Jurkat, Clone E6-1 (cell line): ENCODE measurements at regions not wholly inside any gene's neighbourhood (a gene's known extent, or its start where the extent isn't known, plus 50 kb on each side); places are given as distances from the start of the nearest gene placed in this dataset.

Experiments
- DNase-seq: peaks from one replicate; pipeline ENCODE4 v3.0.0-alpha.2; 2011; ENCODE audit warnings: low read depth, low spot score
- H3K4me3 ChIP-seq: 2 replicates; pipeline ENCODE4 v1.5.1; 2011; ENCODE audit warnings: mild to moderate bottlenecking, low read length, control low read depth, moderate library complexity

- no peak overlapping the region for H3K4me3 ChIP-seq
- no peak for DNase-seq
These were observed 151.5 kb upstream of the LRFN2 start for GRCh38 chr6:40738551-40739193.

DNA sequence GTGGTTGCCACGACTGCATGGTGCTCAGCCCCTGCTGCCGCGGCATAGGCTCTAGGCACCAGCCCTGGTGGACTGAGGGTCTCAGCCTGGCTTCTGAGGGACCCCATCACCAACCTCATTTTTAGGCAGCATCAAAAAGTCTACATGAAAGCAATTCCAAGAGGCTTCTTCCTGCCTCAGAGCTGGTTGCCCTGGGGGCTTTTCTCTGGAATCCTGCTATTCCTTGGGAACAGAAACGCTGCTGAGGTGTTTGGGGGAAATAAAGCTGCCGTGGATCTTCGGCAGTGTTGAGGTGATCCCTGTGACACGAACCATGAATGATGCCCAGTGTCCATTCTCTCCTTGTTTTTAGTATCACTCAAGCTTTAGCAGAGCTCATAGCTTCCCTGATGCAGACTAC, 148.4 kb upstream of the LRFN2 start:
- H3K4me3 ChIP-seq: no peak overlapping the region
- no peak for DNase-seq

DNA sequence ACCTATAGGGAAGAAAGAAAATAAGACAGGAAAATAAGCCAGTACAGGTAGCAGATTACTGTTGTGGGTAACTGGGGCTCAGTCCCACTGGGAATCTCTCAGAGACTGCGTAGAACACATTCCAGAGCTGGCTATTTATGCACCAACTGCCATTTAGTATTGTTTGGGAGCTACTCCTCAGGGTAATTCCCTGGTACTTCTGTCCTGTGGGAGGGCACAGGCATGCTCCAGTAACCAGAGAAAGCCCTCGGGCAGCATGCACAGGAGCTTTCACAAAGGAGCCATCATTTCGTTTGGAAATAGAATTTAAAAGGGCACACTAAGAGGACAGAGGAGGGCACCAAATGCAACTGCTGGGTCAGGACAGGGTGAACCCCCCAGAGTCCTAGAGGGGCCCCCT, 148.0 kb upstream of the LRFN2 start:
- H3K4me3 ChIP-seq: no peak overlapping the region
- no peak for DNase-seq

DNA sequence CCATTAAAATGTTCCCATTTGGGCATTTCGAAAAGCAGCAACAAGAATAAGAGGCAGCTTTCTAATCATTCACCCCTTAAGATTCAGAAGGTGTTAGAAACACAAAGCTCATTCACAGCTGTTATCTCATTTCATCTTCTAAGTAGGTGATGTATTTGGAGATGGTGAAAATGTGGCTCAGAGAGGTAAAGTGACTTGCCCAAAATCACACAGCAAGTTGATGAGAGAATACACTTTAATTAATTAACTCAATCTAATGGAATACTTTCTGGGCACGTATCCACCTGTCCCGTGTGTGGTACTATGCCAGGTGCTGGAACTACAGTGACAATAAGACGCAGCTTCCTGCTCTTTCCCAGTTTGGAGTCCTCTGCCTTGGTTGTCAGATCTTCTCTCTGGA, 147.4 kb upstream of the LRFN2 start:
- no peak overlapping the region for H3K4me3 ChIP-seq
- no peak for DNase-seq

GRCh38 chr6:40733770-40734396, 146.7 kb upstream of the LRFN2 start:
- H3K4me3 ChIP-seq: no peak overlapping the region
- no peak for DNase-seq

- no peak for DNase-seq
- no peak overlapping the region for H3K4me3 ChIP-seq
These were observed 146.1 kb upstream of the LRFN2 start for GRCh38 chr6:40733290-40733689.

- H3K4me3 ChIP-seq: no peak overlapping the region
- DNase-seq: no peak
These were observed 145.7 kb upstream of the LRFN2 start for GRCh38 chr6:40732878-40733277.

DNA sequence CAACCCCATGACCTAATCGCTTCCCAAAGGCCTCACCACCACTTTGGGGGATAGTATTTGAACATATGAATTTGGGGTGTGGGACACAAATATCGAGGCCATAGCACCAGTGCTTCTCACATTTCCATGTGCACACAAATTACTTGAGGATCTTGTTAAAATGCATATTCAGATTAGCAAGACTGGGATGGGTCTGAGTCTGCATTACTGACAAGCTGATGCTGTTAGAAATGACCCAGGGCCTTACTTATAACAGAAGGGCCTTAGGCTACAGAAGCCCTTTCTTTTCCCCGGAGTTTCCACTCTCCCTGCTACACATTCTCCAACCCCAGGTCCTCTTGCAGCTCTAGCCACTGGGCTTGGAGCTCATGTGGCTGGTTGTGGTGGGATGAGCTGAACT, 141.5 kb upstream of the LRFN2 start:
- no peak overlapping the region for H3K4me3 ChIP-seq

GRCh38 chr6:40727271-40727670, 140.1 kb upstream of the LRFN2 start:
- no peak for DNase-seq
- H3K4me3 ChIP-seq: no peak overlapping the region

More for the DNA sequence above, 141.5 kb upstream of the LRFN2 start:
- no peak for DNase-seq

DNA sequence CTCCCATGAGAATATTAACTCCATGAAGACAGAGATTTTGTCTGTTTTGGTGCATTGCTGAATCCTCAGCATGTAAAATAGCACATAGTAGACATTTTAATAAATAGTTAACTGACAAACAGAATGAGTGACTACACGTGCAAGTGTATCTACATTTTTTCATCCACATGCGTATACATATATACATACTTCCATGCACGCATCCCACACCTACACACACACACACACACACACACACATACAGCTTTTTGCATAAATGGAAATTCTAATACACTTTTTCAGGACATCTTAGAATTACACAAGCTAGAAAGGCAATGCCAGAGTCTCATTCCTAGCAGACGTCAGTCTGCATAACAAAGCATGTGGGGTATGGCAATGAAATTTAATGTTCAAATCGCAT, 139.7 kb upstream of the LRFN2 start:
- H3K4me3 ChIP-seq: no peak overlapping the region
- no peak for DNase-seq

DNA sequence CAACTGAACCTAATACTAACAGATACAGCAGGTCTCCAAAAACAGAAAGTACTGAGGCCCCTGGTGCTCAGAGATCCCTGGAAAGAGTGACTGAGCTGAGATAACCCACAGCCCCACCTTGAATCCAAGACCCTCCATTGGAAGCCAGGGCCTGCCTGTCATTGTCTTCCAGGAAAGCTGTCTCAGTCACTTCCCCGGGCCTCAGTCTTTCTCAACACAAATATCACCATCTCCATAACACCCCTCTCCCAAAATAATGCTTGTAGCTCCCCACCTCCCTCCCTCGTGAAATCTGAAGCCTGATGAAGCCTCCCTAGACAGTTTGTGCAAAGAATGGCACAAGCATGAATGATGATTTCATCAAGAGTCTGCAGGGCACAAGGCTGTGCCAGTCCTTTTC, 138.2 kb upstream of the LRFN2 start:
- no peak overlapping the region for H3K4me3 ChIP-seq
- no peak for DNase-seq

DNA sequence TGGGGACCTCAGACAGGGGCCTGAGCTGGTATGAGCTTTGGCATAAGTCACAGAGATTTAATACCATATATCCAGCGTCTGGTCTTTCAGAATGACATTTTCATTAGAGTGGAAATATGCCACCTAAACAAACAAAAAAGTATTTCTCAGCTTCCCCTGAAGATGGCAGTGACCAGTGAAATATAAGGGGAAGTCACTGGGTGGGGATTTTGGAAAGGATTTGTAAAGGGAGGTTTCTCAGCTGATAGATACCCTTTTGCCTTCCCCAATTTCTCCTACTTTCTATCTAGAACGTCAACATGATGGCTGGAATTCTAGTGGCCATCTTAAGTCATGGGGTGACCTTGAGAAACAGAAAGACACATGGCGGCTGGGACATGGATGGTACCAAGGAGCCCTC, 137.7 kb upstream of the LRFN2 start:
- H3K4me3 ChIP-seq: no peak overlapping the region
- DNase-seq: no peak

GRCh38 chr6:40723967-40724366, 136.8 kb upstream of the LRFN2 start:
- no peak overlapping the region for H3K4me3 ChIP-seq
- DNase-seq: no peak

GRCh38 chr6:40722553-40723258, 135.5 kb upstream of the LRFN2 start:
- H3K4me3 ChIP-seq: no peak overlapping the region
- no peak for DNase-seq

- no peak overlapping the region for H3K4me3 ChIP-seq
- no peak for DNase-seq
These were observed 134.9 kb upstream of the LRFN2 start for GRCh38 chr6:40722091-40722490.

DNA sequence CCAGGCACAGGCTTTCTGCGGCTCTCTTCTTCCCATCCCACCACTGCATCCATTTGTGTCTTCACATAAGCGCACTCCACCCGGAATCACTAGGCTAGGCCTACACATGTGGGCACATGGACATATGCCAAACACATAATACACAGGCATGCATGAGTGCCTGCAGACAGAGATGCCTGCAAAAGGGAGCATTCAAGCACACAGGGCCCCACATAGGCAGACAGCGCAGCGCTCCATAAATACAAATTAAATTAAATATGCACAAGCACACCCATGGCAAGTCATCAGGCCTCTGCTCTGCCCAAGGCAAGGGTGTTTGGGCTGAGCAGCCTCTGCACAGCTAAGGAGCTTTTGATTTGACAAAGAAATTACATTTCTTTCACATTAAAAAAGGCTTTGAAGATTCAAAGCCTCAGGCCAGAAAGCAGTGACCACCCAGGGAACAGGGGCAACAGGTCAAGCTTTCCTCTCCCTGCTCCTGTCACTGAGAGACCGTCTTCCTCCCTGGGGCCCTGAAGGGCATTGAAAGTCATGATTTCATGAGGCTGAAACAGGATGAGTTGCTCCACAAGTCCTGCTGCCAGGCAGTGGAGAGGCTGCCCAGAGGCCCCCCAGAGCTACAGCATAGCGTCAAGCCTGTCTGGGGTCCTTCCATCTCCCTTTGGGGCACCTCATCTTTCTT, 134.2 kb upstream of the LRFN2 start:
- H3K4me3 ChIP-seq: no peak overlapping the region
- no peak for DNase-seq

- H3K4me3 ChIP-seq: no peak overlapping the region
- no peak for DNase-seq
These were observed 133.2 kb upstream of the LRFN2 start for GRCh38 chr6:40720375-40720748.

- no peak for DNase-seq
- no peak overlapping the region for H3K4me3 ChIP-seq
These were observed 132.7 kb upstream of the LRFN2 start for GRCh38 chr6:40719671-40720374.

DNA sequence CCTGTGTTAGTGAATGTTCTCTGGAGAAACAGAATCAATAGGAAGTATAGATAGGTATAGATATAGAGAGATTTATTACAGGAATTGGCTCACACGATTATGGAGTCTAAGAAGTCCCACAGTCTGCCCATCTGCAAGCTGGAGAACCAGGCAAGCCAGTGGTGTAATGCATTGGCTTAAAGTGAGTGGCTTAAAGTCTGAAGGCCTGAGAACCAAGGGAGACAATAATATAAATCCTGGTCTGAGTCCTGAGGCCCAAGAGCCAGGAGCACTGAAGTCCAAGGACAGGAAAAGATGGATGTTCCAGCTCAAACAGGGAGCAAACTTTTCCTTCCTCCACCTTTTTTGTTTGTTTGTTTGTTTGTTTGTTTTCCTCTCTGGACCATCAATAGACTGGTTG, 131.2 kb upstream of the LRFN2 start:
- no peak for DNase-seq
- no peak overlapping the region for H3K4me3 ChIP-seq
